ENCODE measurements at regions not wholly inside any gene's neighbourhood (a gene's known extent, or its start where the extent isn't known, plus 50 kb on each side); places are given as distances from the start of the nearest gene placed in this dataset.

DNA sequence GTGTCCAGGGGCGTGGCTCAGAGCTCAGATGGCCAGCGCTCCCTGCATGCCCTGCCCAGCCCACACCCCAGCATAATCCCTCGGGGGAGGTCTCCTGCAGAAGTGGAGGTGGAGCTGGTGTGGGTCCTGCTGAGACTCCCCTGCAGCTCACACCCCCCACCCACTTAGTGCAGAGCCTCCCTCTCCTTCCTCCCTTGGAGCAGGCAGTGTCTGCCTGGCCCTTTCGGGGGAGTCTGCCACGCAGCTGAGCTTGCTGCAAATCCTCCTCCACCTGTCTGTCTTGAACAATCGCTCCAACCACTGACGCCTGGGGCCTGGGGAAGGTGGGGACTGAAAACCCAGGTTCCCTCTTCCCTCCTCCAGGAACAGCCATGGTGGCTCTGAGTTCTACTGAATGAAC lies 219.7 kb upstream of the PPP2R2D start:
- ATAC-seq (ENCODE audit: insufficient read depth, low FRiP score) (no peak), DNase-seq (no peak)
- Histone ChIP-seq H3K4me1 (ENCODE audit: control insufficient read depth in 5 of 5, insufficient read depth in 5 of 5, low read length in 5 of 5) (no peaks in the 10 kb centered on the region), H3K27ac (ENCODE audit: low read depth in 1 of 2, low read length in 1 of 2) (no peak overlapping the region), H3K9ac (ENCODE audit: insufficient read depth in 1 of 2, low read length in 2 of 2) (no peak overlapping the region), H3K4me3 (no peak overlapping the region), H3K27me3 (ENCODE audit: control insufficient read depth in 3 of 3, insufficient read depth in 3 of 3, low read length in 2 of 3) (no peaks in the 10 kb centered on the region), H3K9me3 (ENCODE audit: control insufficient read depth in 4 of 4, insufficient read depth in 3 of 4, low read length in 3 of 4) (peaks cover 0 to 3% (median 0%) of the 10 kb centered on the region in 4 donors), H3K36me3 (ENCODE audit: control insufficient read depth in 4 of 4, insufficient read depth in 4 of 4, low read length in 4 of 4) (no peaks in the 10 kb centered on the region)
- WGBS, 2 donors, result 57 to 61% methylated on average over 7 of the region's 7 CpGs
- TF ChIP-seq, protein P1, sequence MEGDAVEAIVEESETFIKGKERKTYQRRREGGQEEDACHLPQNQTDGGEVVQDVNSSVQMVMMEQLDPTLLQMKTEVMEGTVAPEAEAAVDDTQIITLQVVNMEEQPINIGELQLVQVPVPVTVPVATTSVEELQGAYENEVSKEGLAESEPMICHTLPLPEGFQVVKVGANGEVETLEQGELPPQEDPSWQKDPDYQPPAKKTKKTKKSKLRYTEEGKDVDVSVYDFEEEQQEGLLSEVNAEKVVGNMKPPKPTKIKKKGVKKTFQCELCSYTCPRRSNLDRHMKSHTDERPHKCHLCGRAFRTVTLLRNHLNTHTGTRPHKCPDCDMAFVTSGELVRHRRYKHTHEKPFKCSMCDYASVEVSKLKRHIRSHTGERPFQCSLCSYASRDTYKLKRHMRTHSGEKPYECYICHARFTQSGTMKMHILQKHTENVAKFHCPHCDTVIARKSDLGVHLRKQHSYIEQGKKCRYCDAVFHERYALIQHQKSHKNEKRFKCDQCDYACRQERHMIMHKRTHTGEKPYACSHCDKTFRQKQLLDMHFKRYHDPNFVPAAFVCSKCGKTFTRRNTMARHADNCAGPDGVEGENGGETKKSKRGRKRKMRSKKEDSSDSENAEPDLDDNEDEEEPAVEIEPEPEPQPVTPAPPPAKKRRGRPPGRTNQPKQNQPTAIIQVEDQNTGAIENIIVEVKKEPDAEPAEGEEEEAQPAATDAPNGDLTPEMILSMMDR (IDR thresholded peaks at IDR 0.05; ENCODE audit: control extremely low read depth, extremely low read depth), result no peak

DNA sequence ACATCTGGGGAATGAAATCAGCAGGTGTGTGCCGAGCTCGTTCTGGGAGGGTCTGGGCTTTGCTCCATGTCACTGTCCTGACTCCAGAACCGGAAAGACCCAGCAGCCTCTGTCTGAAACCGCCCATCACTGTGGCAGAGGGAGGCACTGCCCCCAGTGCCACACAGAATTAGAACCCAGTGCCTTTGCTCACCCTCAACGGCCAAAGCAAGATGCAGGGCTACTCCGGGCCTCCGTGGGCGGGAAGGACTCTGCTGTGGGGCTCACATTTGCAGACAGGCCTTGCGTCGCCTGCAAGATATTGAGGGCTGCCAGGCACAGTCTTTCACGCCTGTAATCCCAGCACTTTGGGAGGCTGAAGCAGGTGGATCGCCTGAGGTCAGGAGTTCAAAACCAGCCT lies 219.2 kb upstream of the PPP2R2D start:
- Histone ChIP-seq H3K4me1 (ENCODE audit: control insufficient read depth in 5 of 5, insufficient read depth in 5 of 5, low read length in 5 of 5) (no peaks in the 10 kb centered on the region), H3K27me3 (ENCODE audit: control insufficient read depth in 3 of 3, insufficient read depth in 3 of 3, low read length in 2 of 3) (no peaks in the 10 kb centered on the region), H3K9ac (ENCODE audit: insufficient read depth in 1 of 2, low read length in 2 of 2) (no peak overlapping the region), H3K4me3 (no peak overlapping the region), H3K9me3 (ENCODE audit: control insufficient read depth in 4 of 4, insufficient read depth in 3 of 4, low read length in 3 of 4) (peaks cover 0 to 3% (median 0%) of the 10 kb centered on the region in 4 donors), H3K36me3 (ENCODE audit: control insufficient read depth in 4 of 4, insufficient read depth in 4 of 4, low read length in 4 of 4) (no peaks in the 10 kb centered on the region), H3K27ac (ENCODE audit: low read depth in 1 of 2, low read length in 1 of 2) (no peak overlapping the region)
- no peak for DNase-seq
- 87% methylated on average over 12 of the region's 12 CpGs for WGBS, 2 donors
- TF ChIP-seq, protein P1 (IDR thresholded peaks at IDR 0.05; ENCODE audit: control extremely low read depth, extremely low read depth), result no peak
- no peak for ATAC-seq (ENCODE audit: insufficient read depth, low FRiP score)

DNA sequence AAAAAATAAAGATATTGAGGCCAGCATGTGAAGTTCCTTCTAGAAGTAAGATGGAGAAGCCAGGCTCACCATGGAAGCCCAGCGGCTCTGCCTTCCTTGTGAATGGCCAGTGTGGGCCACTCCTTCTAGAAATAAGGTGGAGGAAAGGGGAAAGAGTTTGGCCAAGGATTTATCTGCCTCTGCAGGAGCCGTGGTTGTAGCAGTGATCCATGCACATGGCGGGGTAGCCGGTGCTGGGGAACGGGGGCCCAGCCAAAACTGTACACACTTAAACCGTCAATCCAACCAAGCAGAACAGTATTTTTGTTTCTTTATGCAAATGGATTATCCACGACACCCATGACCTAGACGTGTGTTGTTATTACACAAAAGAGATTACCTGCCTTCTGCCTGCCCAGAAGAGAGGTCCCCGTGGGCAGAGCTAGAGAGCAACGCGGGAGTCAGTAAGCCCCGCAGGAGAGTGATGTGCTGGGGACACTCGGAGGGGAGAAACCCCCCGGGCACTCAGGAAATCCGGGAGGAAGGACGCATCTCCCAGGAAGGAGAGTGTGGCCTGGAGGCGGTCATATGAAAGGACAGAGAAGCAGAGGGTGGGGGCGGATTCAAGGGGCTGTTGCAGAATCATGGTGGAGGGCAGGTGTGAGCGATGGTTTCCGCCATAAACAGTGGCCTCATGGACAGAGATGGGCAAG lies 218.4 kb upstream of the PPP2R2D start:
- Histone ChIP-seq H3K27ac (ENCODE audit: low read depth in 1 of 2, low read length in 1 of 2) (no peak overlapping the region), H3K27me3 (ENCODE audit: control insufficient read depth in 3 of 3, insufficient read depth in 3 of 3, low read length in 2 of 3) (peaks cover 0 to under 1% (median 0%) of the 10 kb centered on the region in 3 donors), H3K9ac (ENCODE audit: insufficient read depth in 1 of 2, low read length in 2 of 2) (no peak overlapping the region), H3K4me1 (ENCODE audit: control insufficient read depth in 5 of 5, insufficient read depth in 5 of 5, low read length in 5 of 5) (no peaks in the 10 kb centered on the region), H3K36me3 (ENCODE audit: control insufficient read depth in 4 of 4, insufficient read depth in 4 of 4, low read length in 4 of 4) (no peaks in the 10 kb centered on the region), H3K9me3 (ENCODE audit: control insufficient read depth in 4 of 4, insufficient read depth in 3 of 4, low read length in 3 of 4) (peaks cover 0 to 3% (median 0%) of the 10 kb centered on the region in 4 donors), H3K4me3 (no peak overlapping the region)
- ATAC-seq (ENCODE audit: insufficient read depth, low FRiP score) (no peak), DNase-seq (no peak)
- WGBS, 2 donors, result 86 to 91% methylated on average over 20 of the region's 20 CpGs
- TF ChIP-seq, protein P1 (IDR thresholded peaks at IDR 0.05; ENCODE audit: control extremely low read depth, extremely low read depth), result no peak
